GM18873 (cell line): ENCODE measurements at regions not wholly inside any gene's neighbourhood (a gene's known extent, or its start where the extent isn't known, plus 50 kb on each side); places are given as distances from the start of the nearest gene placed in this dataset.
"Not testable (repeated sequence)": the region's sequence is repeated elsewhere in the genome, so short reads cannot be mapped to it uniquely, and the experiment has no call there.

Experiments used
- ATAC-seq: cut with Tn5 transposase; IDR thresholded peaks from one replicate; pipeline ENCODE4 v1.9.1; 2021; ENCODE audit warnings: mild to moderate bottlenecking, moderate library complexity, moderate number of reproducible peaks; ENCODE audit not compliant: unreplicated experiment, low FRiP score

GRCh38 chr2:167844714-167845530 lies 402.5 kb downstream of the STK39 start:
- ATAC-seq = no peak

DNA sequence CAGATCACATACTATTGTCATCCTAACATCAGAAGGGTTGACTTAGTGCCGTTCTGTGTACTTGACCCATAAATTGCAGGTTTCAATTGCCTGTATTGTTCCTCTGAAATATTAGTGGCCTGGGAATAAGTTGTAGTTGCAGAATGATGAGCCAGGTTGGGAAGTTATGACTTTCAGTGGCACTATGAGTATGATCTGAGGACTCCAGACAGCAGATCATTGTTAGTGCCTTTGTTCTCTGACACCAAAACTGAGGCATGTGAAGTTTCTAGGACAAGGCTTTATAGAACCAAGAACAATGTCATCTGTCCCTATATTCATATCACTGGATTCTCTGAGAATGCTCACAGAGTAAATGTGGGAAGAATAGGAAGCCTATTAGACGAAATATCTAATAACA lies 403.7 kb downstream of the STK39 start:
- ATAC-seq = no peak

- ATAC-seq = no peak
These were observed 404.2 kb downstream of the STK39 start for GRCh38 chr2:167843217-167843616.

DNA sequence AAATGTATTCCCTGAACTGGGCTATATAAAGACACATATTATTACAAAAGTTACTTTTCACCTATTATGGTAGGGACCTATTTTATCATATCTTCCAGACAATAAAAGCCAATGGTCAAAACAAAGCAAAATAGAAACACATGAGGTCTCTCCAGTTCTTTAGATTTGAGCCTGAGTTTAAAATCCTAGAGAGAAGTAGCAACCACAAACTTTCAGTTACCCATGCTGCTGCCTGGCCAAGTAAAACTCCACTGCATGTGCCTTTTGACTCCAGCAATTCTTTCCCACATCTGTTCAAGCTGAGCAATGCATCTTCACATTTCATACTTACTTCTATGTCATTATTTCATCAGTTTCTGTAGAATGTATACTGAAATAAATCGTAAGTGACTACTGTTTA lies 405.3 kb downstream of the STK39 start:
- no peak for ATAC-seq

- ATAC-seq = not testable (repeated sequence)
These were observed 412.1 kb downstream of the STK39 start for GRCh38 chr2:167835290-167835689.

- no peak for ATAC-seq
These were observed 412.7 kb downstream of the STK39 start for GRCh38 chr2:167834707-167835106.

- no peak for ATAC-seq
These were observed 414.1 kb downstream of the STK39 start for GRCh38 chr2:167833294-167833693.

DNA sequence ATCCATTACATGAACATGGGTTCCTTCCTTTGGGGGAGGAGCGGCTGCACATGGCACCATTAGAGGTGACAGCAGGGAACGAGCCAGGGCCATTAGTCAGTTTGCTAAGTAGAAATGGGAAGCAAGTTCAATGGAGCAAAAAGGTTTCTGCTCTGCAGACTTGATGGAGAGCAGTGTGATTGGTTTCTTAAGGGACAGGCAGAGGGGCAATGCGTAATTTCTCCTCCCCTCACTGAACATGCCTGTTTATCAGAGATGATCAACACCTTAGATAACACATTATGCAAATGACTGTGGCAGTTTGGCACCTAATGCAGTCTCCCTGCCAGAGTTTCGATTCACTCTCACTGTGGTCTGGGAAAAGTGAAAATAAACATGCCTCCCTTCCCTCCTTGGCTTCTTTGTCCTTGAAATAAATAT lies 414.5 kb downstream of the STK39 start:
- no peak for ATAC-seq

DNA sequence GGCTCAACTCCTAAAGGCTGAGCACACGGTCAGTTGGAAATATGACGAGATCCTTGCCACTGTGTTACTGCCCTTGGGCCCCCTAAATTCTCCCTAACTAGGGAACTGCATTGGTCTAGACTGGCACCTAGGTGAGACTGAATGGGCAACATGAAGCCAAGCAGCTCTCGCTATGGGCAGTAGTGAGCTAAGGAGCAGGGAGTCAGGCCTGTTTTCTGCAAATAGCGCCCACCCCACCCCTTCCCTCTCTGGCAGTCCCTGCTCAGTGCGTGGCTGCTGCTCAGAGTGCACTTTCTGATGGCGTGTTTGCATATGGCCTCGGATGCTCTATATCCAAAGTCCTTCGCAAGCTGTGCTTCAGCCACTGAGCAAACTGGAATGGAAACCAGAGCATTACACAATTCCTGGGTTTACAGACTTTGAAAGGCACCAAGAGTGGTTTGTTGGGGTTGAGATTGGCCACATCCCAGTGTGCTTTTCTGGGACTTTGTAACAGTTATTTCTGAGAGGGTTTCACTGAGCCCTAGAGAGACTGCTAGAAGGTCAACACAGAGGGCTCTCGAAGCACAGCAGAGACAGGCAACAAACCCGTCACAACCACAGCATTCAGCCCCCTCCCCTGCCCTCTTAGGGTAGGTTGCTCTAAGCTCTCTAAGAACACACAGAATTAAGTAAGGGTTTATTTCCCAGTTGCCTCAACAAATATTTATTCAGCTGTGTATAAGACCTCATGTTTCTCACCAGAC lies 419.9 kb downstream of the STK39 start:
- no peak for ATAC-seq

DNA sequence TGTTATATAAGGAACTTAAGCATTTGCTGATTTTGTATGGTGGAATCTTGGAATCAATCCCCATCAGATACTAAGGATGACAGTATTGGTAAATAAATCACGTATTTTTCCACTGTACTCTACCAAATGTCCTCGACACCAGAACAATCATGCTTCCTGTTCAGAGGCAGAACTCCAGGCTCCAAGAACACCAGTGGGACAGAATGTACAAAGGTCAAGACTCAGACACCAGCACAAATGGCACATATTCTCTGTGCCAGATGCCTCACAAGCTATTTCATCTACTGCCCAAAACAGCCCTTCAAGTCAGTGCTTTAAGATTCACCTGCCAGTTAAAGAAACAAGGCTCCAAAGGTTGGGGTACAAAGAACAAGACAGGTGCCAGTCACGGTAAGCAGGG lies 420.5 kb downstream of the STK39 start:
- ATAC-seq = no peak

DNA sequence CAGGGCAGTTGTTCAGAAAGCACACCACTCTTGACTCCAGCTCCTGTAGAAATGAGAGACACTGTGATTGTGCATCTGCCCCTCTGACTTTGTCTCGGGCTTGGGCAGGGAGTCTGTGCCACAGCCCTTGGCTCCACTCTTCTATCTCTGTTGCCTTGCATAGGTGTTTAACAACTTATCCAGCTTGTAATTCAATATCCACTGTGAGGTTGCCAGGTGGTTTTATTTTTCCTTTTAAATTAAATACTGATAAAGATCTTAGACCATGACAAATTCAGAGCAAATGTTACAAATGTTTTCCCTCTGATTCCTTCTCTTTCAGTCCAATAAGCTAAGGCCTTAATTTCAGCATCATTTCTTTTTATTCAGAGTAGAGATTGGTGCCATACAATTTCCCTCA lies 421.7 kb downstream of the STK39 start:
- no peak for ATAC-seq

GRCh38 chr2:167822690-167823465 lies 424.5 kb downstream of the STK39 start:
- no peak for ATAC-seq

DNA sequence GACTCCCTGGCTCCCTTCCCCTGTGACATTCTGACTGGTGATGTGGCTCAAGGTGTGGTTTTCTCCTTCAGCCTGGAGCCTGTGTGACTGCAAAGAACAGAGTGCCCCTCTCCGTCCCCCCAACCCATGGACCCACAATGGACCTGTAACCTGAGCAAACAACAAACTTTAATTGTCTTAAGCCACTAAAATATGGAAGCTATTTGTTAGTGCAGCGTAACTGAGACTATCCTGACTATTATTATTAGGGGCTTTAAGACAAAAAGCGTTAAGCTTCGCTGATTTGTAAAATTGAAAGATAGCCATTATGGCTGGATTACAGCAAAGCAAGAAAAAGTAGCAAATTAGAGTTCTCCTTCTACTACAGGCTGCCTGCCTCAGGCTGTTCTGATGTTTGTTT lies 426.9 kb downstream of the STK39 start:
- ATAC-seq = no peak

DNA sequence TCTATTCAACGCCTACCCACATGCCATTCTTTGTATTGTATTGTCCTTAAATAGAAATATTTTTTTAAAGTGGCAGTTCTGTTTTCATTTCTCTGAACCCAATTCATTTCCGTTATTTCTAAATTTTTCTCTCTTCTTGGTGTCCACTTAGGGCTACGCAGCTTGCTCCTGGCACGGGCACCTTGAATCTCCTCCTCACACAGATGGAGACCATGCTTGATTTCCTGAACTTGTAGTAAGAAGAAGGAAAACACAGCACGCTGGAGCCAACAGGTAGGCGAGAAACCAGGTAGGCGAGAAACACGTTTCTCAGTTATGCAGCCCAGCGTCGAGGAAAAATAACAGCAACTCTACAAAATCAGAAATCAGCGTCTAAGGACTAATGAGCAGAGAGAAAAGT lies 428.9 kb downstream of the STK39 start:
- ATAC-seq = no peak

DNA sequence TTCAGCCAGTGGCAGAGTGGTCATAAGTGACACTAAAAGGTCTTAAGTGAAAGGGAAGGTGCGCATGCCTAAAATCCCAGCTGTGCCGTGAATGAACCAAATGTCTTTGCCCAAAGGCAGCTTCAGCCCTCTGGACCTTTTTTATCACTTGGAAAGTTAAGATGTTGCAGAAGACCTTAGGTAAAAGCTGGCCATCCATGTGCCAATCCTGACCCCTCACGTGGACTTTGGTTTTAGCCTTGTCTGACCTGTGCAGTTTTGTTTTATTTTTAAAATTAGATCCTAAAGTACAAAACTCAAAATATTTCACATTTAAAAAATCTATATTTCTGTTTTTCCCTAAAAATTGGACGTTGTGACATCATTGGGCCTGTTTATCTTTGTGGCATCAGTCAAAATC lies 429.5 kb downstream of the STK39 start:
- ATAC-seq = no peak

DNA sequence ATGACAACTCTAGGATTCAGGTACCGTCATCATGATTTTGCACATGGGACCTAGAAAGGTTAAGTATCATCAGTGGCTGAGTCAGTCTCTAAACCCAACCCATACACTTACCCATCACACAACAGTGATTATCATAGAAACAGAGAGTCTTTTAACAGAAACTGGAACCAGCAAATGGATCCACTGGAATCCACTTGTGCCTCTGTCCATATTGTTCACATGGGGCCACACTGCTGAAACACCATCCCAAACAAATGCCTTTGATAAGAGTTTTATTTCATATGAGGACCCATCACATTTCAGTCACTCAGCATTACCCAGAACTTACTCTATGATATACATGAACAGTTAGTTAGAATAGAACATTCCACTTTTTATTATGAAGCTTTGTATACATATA lies 430.0 kb downstream of the STK39 start:
- ATAC-seq = no peak

- no peak for ATAC-seq
These were observed 430.5 kb downstream of the STK39 start for GRCh38 chr2:167816874-167817290.

DNA sequence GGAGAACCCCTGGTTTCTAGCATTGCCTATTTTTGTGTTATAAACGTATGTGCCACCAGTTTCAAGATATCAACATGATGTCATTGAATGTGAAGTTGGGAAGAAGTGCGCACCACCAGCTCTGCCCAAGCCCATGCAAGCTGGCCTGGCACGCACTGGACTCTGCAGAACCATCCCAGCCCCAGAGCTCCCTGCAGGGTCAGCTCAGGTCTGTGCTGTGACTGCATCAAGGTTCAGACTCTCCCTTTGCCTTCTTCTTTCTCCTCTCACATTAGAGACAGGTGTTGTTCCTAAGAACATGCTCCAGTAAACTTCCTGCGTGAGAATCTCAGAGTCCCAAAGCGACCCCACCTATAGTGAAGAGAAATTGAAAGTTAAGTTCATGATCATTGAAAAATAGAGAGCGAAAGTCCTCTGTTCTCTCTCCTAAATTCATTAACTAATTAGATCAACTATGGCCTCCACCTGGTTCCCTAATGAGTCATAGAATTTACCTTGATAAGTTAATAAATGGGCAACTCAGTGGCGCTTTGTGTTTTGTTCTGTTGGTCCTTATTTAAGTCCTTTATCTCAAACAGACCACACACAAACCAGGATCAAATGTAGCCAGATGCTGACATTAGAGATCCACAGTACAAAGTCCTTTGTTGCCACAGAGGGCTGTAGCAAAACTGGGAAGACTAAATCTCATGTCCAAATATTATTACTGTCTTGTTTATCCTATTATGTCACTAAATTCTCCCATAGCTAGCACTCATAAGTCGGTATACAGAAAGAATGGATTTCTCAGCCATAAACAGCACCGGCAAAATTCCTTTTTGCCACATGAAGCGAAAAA lies 432.3 kb downstream of the STK39 start:
- ATAC-seq = no peak

DNA sequence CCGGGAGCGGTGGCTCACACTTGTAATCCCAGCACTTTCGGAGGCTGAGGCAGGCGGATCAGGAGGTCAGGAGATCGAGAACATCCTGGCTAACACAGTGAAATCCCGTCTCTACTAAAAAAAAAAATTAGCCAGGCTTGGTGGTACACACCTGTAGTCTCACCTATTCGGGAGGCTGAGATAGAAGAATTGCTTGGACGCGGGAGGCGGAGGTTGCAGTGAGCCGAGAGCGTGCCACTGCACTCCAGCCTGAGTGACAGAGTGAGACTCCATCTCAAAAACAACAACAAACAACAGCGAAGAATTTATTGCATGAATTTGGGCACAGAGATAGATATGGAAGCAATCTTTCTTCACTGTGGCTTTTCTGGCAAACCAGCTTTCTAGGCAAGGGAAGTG lies 432.9 kb downstream of the STK39 start:
- not testable (repeated sequence) for ATAC-seq

- not testable (repeated sequence) for ATAC-seq
These were observed 437.6 kb downstream of the STK39 start for GRCh38 chr2:167809799-167810198.
